ENCODE measurements at regions not wholly inside any gene's neighbourhood (a gene's known extent, or its start where the extent isn't known, plus 50 kb on each side); places are given as distances from the start of the nearest gene placed in this dataset.

GRCh38 chr3:17979911-17980310, 237.5 kb upstream of the TBC1D5 start:
- FAIRE-seq (no peak), DNase-seq (ENCODE audit: low read depth in 1 of 2, low spot score in 2 of 2) (no peak)
- no peak overlapping the region for H2AK5ac ChIP-seq (ENCODE audit: low read depth, low read length)
- TF ChIP-seq FOSL1 (IDR thresholded peaks at IDR 0.05; ENCODE audit: insufficient read depth, low read depth, low read length) (no peak), POLR2A (IDR thresholded peaks at IDR 0.05; ENCODE audit: control extremely low read depth in 1 of 2, low read depth in 2 of 2, low read length in 2 of 2) (no peak), TEAD4 (IDR thresholded peaks at IDR 0.05; ENCODE audit: low read depth, low read length) (no peak), TBP (IDR thresholded peaks at IDR 0.05; ENCODE audit: low read depth, low read length) (no peak)
- H3K9me3 ChIP-seq (ENCODE audit: insufficient read depth in 2 of 2, low read depth in 1 of 2, low read length in 1 of 2) = no peaks in the 10 kb centered on the region
- no peak overlapping the region for H3K4me3 ChIP-seq (ENCODE audit: extremely low read depth in 1 of 4, insufficient read depth in 2 of 4, low read depth in 3 of 4, low read length in 4 of 4)
- H2BK20ac ChIP-seq (ENCODE audit: low read length) = no peak overlapping the region
- H3K27ac ChIP-seq (ENCODE audit: low read depth, low read length) = no peak overlapping the region
- ChIA-PET CTCF (ENCODE audit: partially characterized antibody) (interaction anchor here (0.5 to 2.4 kb wide), 12 partner anchors 8 to 428 kb away, joined by 3 to 22 read pairs (median 3); no protein-coding TSS in a partner anchor), POLR2A (ENCODE audit: partially characterized antibody) (no interaction called here)
- WGBS, 2 experiments (ENCODE audit: extremely low coverage in 1 of 2, insufficient coverage in 1 of 2, insufficient read length in 1 of 2, insufficient replicate concordance in 2 of 2, low coverage in 1 of 2, low lambda C conversion rate in 2 of 2, missing lambda C conversion rate in 1 of 2) = 77% methylated on average over 3 of the region's 3 CpGs; no CpG with 5 or more reads in 1 of the 2 experiments
- H3K4ac ChIP-seq (replicated peaks; ENCODE audit: insufficient read length, low read depth, low read length) = no peak overlapping the region
- H3K4me2 ChIP-seq (ENCODE audit: insufficient read depth in 1 of 2, low read depth in 2 of 2, low read length in 2 of 2) = no peak overlapping the region
- no peak overlapping the region for H2BK12ac ChIP-seq (ENCODE audit: low read depth, low read length)
- H4K5ac ChIP-seq (ENCODE audit: insufficient read length, low read depth, low read length) = no peak overlapping the region
- H3K9ac ChIP-seq (replicated peaks in 1 of 4; ENCODE audit: extremely low read depth in 1 of 4, low read depth in 3 of 4, low read length in 3 of 4) = no peak overlapping the region
- no peak overlapping the region for H3K56ac ChIP-seq (replicated peaks; ENCODE audit: insufficient read length, low read depth, low read length)
- no peaks in the 10 kb centered on the region for H3K4me1 ChIP-seq (replicated peaks in 1 of 4; ENCODE audit: control insufficient read depth in 3 of 4, insufficient read depth in 4 of 4, low read length in 3 of 4)
- H2AFZ ChIP-seq (ENCODE audit: low read length) = no peak overlapping the region
- H3K23me2 ChIP-seq (ENCODE audit: low read depth, low read length) = no peaks in the 10 kb centered on the region
- no peaks in the 10 kb centered on the region for H3K79me2 ChIP-seq (ENCODE audit: control insufficient read depth in 1 of 2, insufficient read depth in 2 of 2, low read length in 2 of 2)
- H2BK120ac ChIP-seq (replicated peaks; ENCODE audit: low read depth, low read length) = no peak overlapping the region
- no peak overlapping the region for H2BK15ac ChIP-seq (ENCODE audit: low read length)
- no peak overlapping the region for H2BK5ac ChIP-seq (ENCODE audit: low read depth, low read length)
- no peaks in the 10 kb centered on the region for H3K79me1 ChIP-seq (ENCODE audit: low read depth, low read length)
- no peaks in the 10 kb centered on the region for H3K36me3 ChIP-seq (ENCODE audit: control insufficient read depth in 2 of 4, insufficient read depth in 4 of 4, low read length in 3 of 4)
- no peaks in the 10 kb centered on the region for H4K20me1 ChIP-seq (replicated peaks in 1 of 2; ENCODE audit: control insufficient read depth in 1 of 2, insufficient read depth in 2 of 2, low read length in 2 of 2)
- no peak overlapping the region for H3K14ac ChIP-seq (ENCODE audit: insufficient read length)
- H4K8ac ChIP-seq (ENCODE audit: extremely low read depth, insufficient read depth, low read length) = no peak overlapping the region
- no peaks in the 10 kb centered on the region for H3K27me3 ChIP-seq (replicated peaks in 1 of 4; ENCODE audit: control insufficient read depth in 3 of 4, extremely low read depth in 1 of 4, insufficient read depth in 3 of 4, low read length in 3 of 4)
- no peak overlapping the region for H4K91ac ChIP-seq (replicated peaks; ENCODE audit: insufficient read length, low read length)
- H3K18ac ChIP-seq (ENCODE audit: extremely low read depth, low read length) = no peak overlapping the region
- no peak overlapping the region for H3K23ac ChIP-seq (ENCODE audit: insufficient read length)

Measured in H1 (cell line).